Breast epithelium (tissue), 3 donors: ENCODE measurements at regions not wholly inside any gene's neighbourhood (a gene's known extent, or its start where the extent isn't known, plus 50 kb on each side); places are given as distances from the start of the nearest gene placed in this dataset.

Experiments used
- CTCF ChIP-seq, 3 donors: fragments of 450-650 bp; IDR thresholded peaks; one replicate each; pipeline ENCODE4 v1.5.1; 2016 to 2017; ENCODE audit warnings: antibody characterized with exemption in 3 of 3, mild to moderate bottlenecking in 3 of 3, moderate library complexity in 3 of 3
- POLR2A ChIP-seq: fragments of 450-650 bp; IDR thresholded peaks from one replicate; pipeline ENCODE4 v1.6.1; 2016; ENCODE audit warnings: antibody characterized with exemption, mild to moderate bottlenecking, moderate library complexity

GRCh38 chr10:89952751-89953150 lies 251.4 kb downstream of the KIF20B start:
- TF ChIP-seq POLR2A (no peak), CTCF (IDR thresholded peaks at IDR 0.05) (no peak)
